GM23338 (cell line): ENCODE measurements at regions not wholly inside any gene's neighbourhood (a gene's known extent, or its start where the extent isn't known, plus 50 kb on each side); places are given as distances from the start of the nearest gene placed in this dataset.

Experiments used
- CREB1 ChIP-seq: fragments of 250-450 bp; sonication (Bioruptor Pico); IDR thresholded peaks from 2 replicates; pipeline ENCODE4 v1.5.0; 2020; ENCODE audit warnings: low read depth, mild to moderate bottlenecking, moderate library complexity
- CTCF ChIP-seq, 2 experiments: fragments of 200-600 bp in 1 of 2; sonication (generic) in 1 of 2; conservative IDR thresholded peaks; 2 replicates each; pipeline versions ENCODE4 v1.5.1 to v1.6.1; 2016 to 2017; ENCODE audit warnings: antibody characterized with exemption in 2 of 2, low read depth in 2 of 2, mild to moderate bottlenecking in 2 of 2, moderate library complexity in 1 of 2
- EZH2 ChIP-seq: fragments of 200-600 bp; sonication (generic); IDR thresholded peaks from one replicate; pipeline ENCODE4 v1.8.0; 2017; ENCODE audit warnings: antibody characterized with exemption, mild to moderate bottlenecking, low read depth; ENCODE audit not compliant: unreplicated experiment
- EZH2phosphoT487 ChIP-seq: fragments of 200-600 bp; sonication (generic); IDR thresholded peaks from one replicate; pipeline ENCODE4 v1.8.1; 2018; ENCODE audit warnings: antibody characterized with exemption; ENCODE audit not compliant: unreplicated experiment
- JUNB ChIP-seq: IDR thresholded peaks from one replicate; pipeline ENCODE4 v1.6.1; 2016; ENCODE audit warnings: antibody characterized with exemption; ENCODE audit not compliant: unreplicated experiment
- NANOG ChIP-seq: IDR thresholded peaks from 2 replicates; pipeline ENCODE4 v1.6.1; 2016; ENCODE audit warnings: antibody characterized with exemption, borderline replicate concordance
- POLR2AphosphoS5 ChIP-seq: IDR thresholded peaks from 2 replicates; pipeline ENCODE4 v1.6.1; 2016; ENCODE audit warnings: antibody characterized with exemption, low read depth
- STAT1 ChIP-seq: IDR thresholded peaks from one replicate; pipeline ENCODE4 v1.6.1; 2016; ENCODE audit warnings: antibody characterized with exemption; ENCODE audit not compliant: unreplicated experiment
- ZNF331 ChIP-seq: fragments of 250-450 bp; sonication (Bioruptor Pico); IDR thresholded peaks from 2 replicates; pipeline ENCODE4 v1.5.0; 2020; ENCODE audit warnings: low read depth, mild to moderate bottlenecking, moderate library complexity
- ZNF462 ChIP-seq: fragments of 250-450 bp; sonication (Bioruptor Pico); IDR thresholded peaks from 2 replicates; pipeline ENCODE4 v1.5.0; 2020; ENCODE audit warnings: mild to moderate bottlenecking, moderate library complexity
- TF ChIP-seq, protein P1 (sequence below): IDR thresholded peaks from one replicate; pipeline ENCODE4 v1.6.1; 2018; ENCODE audit warnings: antibody characterized with exemption; ENCODE audit not compliant: unreplicated experiment
- TF ChIP-seq, protein P2 (sequence below): IDR thresholded peaks from 2 replicates; pipeline ENCODE4 v1.6.1; 2016; ENCODE audit warnings: antibody characterized with exemption

DNA sequence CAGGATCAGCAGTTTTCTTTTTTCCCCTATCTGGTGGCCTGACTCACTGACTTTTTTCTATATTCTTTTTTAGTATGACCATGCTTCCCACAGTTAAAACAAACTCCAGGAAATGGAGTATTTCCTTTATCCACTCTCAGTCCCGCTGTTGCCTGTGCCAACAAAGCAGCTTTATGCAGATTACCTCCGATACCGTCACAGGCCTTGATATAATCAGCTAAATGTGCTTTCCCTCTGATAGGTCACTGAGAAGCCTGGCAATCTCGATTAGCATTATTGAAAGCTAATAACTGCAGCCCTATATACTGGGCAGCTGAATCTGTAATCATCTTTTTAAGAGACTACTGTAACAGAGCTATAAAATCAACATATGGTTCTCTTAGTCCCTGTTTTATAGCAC, 243.6 kb downstream of the KIF21A start:
- no peak for TF ChIP-seq CTCF (conservative IDR thresholded peaks at IDR 0.05; ENCODE audit: low read depth in 2 of 2)
- no peak for TF ChIP-seq EZH2phosphoT487
- no peak for TF ChIP-seq POLR2AphosphoS5
- TF ChIP-seq, protein P1, sequence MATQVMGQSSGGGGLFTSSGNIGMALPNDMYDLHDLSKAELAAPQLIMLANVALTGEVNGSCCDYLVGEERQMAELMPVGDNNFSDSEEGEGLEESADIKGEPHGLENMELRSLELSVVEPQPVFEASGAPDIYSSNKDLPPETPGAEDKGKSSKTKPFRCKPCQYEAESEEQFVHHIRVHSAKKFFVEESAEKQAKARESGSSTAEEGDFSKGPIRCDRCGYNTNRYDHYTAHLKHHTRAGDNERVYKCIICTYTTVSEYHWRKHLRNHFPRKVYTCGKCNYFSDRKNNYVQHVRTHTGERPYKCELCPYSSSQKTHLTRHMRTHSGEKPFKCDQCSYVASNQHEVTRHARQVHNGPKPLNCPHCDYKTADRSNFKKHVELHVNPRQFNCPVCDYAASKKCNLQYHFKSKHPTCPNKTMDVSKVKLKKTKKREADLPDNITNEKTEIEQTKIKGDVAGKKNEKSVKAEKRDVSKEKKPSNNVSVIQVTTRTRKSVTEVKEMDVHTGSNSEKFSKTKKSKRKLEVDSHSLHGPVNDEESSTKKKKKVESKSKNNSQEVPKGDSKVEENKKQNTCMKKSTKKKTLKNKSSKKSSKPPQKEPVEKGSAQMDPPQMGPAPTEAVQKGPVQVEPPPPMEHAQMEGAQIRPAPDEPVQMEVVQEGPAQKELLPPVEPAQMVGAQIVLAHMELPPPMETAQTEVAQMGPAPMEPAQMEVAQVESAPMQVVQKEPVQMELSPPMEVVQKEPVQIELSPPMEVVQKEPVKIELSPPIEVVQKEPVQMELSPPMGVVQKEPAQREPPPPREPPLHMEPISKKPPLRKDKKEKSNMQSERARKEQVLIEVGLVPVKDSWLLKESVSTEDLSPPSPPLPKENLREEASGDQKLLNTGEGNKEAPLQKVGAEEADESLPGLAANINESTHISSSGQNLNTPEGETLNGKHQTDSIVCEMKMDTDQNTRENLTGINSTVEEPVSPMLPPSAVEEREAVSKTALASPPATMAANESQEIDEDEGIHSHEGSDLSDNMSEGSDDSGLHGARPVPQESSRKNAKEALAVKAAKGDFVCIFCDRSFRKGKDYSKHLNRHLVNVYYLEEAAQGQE = no peak
- TF ChIP-seq ZNF462 = no peak
- TF ChIP-seq JUNB = no peak
- TF ChIP-seq EZH2 = no peak
- TF ChIP-seq, protein P2, sequence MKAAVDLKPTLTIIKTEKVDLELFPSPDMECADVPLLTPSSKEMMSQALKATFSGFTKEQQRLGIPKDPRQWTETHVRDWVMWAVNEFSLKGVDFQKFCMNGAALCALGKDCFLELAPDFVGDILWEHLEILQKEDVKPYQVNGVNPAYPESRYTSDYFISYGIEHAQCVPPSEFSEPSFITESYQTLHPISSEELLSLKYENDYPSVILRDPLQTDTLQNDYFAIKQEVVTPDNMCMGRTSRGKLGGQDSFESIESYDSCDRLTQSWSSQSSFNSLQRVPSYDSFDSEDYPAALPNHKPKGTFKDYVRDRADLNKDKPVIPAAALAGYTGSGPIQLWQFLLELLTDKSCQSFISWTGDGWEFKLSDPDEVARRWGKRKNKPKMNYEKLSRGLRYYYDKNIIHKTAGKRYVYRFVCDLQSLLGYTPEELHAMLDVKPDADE = no peak
- TF ChIP-seq CREB1 = no peak
- TF ChIP-seq ZNF331 (CRISPR knock-in tag) = no peak
- TF ChIP-seq STAT1 = no peak
- TF ChIP-seq NANOG = no peak
